Coronary artery (tissue), 2 donors: ENCODE measurements at regions not wholly inside any gene's neighbourhood (a gene's known extent, or its start where the extent isn't known, plus 50 kb on each side); places are given as distances from the start of the nearest gene placed in this dataset.

ENCODE experiments used
- DNase-seq: peaks from one replicate; pipeline ENCODE4 v3.0.0-alpha.2; 2017; ENCODE audit warnings: low spot score
- H3K27ac ChIP-seq, 2 donors: fragments of 200-600 bp; sonication (generic); one replicate each; pipeline ENCODE4 v1.5.1; 2016 to 2019
- H3K4me3 ChIP-seq: fragments of 200-600 bp; sonication (generic); 2 replicates; pipeline ENCODE4 v1.5.1; 2016; ENCODE audit warnings: mild to moderate bottlenecking, moderate library complexity
- TF ChIP-seq, protein P1 (sequence below): fragments of 200-600 bp; sonication (generic); IDR thresholded peaks from one replicate; pipeline ENCODE4 v1.5.1; 2019; ENCODE audit warnings: antibody characterized with exemption

DNA sequence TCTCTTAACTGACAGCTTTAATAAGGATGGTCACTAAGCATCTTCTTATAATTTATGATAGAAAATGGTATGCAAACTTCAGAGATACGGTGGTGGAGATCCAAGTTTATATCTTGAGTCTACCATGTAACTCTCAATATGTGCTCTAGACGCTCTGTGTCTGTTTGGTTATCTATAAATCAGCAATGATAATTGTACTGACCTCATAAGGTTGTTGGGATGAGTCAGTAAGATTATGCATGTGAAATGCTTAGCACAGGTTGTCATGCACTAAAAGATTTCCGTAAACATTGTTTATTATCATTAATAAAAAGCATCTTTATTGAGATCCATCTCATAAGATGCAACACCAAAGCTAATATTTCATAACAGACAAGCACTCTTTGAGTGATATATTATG is 1094.9 kb upstream of the EEF2KMT start:
- Histone ChIP-seq H3K4me3 (no peak overlapping the region), H3K27ac (no peak overlapping the region)
- TF ChIP-seq, protein P1, sequence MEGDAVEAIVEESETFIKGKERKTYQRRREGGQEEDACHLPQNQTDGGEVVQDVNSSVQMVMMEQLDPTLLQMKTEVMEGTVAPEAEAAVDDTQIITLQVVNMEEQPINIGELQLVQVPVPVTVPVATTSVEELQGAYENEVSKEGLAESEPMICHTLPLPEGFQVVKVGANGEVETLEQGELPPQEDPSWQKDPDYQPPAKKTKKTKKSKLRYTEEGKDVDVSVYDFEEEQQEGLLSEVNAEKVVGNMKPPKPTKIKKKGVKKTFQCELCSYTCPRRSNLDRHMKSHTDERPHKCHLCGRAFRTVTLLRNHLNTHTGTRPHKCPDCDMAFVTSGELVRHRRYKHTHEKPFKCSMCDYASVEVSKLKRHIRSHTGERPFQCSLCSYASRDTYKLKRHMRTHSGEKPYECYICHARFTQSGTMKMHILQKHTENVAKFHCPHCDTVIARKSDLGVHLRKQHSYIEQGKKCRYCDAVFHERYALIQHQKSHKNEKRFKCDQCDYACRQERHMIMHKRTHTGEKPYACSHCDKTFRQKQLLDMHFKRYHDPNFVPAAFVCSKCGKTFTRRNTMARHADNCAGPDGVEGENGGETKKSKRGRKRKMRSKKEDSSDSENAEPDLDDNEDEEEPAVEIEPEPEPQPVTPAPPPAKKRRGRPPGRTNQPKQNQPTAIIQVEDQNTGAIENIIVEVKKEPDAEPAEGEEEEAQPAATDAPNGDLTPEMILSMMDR = no peak
- no peak for DNase-seq

- TF ChIP-seq, protein P1 = no peak
- no peak overlapping the region for H3K27ac ChIP-seq
- no peak for DNase-seq
- H3K4me3 ChIP-seq = no peak overlapping the region
Measured at GRCh38 chr16:6190776-6191175, 1093.2 kb upstream of the EEF2KMT start.

DNA sequence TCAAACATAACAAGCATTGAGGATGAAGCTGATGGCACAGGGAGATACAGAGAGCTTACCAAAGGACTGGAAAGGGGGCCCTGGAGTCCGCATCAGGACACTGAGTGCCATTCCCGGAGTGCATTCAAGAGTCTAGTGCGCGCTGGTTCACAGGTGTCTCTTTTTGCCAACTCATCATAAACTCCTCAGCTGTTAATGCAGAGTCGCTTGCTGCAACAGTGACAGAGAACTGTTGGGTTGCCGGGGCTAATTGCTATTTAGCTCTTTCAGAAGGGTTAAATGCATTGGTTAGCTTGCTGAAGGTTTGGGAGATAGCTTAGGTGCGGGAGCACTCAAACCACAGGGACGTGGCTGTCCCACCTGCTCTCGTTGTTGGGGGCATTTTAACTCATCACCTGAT is 1091.6 kb upstream of the EEF2KMT start:
- Histone ChIP-seq H3K27ac (no peak overlapping the region), H3K4me3 (no peak overlapping the region)
- TF ChIP-seq, protein P1 = no peak
- DNase-seq = no peak

DNA sequence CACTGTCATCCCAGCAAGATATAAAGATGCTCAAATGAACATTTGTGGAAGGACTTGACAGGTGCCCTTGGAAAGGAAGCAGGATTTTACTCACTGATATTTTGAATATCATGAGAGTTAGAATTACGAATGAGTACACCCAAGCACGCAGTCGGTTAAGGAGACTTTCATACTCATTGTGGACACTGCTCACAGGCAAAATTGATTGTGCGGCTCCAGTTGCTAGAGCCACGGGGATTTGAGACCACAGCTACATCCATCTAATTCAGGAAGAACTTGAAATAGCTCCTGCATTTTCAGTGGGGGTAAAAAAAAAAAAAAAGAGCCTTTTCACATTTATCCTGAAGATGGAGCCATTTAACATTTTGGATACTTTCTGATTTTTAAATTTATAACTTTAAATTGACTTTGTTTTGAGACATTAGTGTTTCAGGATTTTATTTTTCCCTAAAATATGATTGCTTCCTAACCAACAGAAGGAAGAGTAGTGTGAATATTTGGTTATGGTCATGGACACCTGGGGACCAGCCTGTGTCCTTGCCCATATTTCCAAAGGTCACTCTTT is 1080.1 kb upstream of the EEF2KMT start:
- Histone ChIP-seq H3K27ac (no peak overlapping the region), H3K4me3 (no peak overlapping the region)
- TF ChIP-seq, protein P1 = no peak
- no peak for DNase-seq

DNA sequence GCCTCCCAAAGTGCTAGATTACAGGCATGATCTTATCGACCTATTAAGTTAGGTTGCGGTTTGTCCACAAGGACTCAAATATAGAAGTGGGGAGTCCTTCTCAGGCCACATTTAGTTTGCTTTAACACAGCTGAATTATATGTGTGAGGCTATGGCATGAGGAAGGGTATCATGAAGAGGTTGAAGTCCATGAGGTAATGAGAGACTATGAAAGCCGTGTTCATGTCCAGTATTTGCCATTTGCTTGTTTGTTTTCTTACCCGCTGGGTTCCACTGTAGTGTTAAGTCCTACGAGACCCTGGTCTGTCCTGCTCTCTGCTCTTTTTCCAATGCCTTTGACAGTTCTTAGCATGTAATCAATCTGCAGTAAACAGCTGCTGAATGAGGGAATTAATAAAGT is 1072.4 kb upstream of the EEF2KMT start:
- no peak for DNase-seq
- TF ChIP-seq, protein P1 = no peak
- no peak overlapping the region for H3K4me3 ChIP-seq
- H3K27ac ChIP-seq = no peak overlapping the region

- H3K4me3 ChIP-seq = no peak overlapping the region
- no peak overlapping the region for H3K27ac ChIP-seq
- no peak for DNase-seq
- TF ChIP-seq, protein P1 = no peak
Measured at GRCh38 chr16:6165330-6165979, 1067.9 kb upstream of the EEF2KMT start.

- TF ChIP-seq, protein P1 = no peak
- no peak overlapping the region for H3K27ac ChIP-seq
- H3K4me3 ChIP-seq = no peak overlapping the region
- no peak for DNase-seq
Measured at GRCh38 chr16:6160871-6161270, 1063.3 kb upstream of the EEF2KMT start.
